MCF 10A (cell line): ENCODE measurements at regions not wholly inside any gene's neighbourhood (a gene's known extent, or its start where the extent isn't known, plus 50 kb on each side); places are given as distances from the start of the nearest gene placed in this dataset.

Experiments used
- BruUV-seq: library from RNA; stranded (reverse); fragments of 400-500 nt; replicated peaks from 2 replicates; lab custom pipeline; 2021; lab: Mats Ljungman, UMichigan
- CTCF ChIA-PET: fragments of 300-600 bp; sonication (Branson Sonifier 250); formaldehyde crosslinking; extraction: SDS; loops from one replicate; lab custom pipeline; 2021; ENCODE audit warnings: antibody characterized with exemption, inconsistent platforms; lab: Yijun Ruan, JAX
- POLR2A ChIA-PET: fragments of 300-600, 350-650 bp; sonication (Branson Sonifier 250); formaldehyde crosslinking; extraction: SDS; loops from one replicate; lab custom pipeline; 2020; ENCODE audit warnings: antibody characterized with exemption, inconsistent platforms; lab: Yijun Ruan, JAX
- DNase-seq: peaks from one replicate; pipeline ENCODE4 v3.0.0-alpha.2; 2018; ENCODE audit not compliant: unreplicated experiment
- H3K27ac Mint-ChIP-seq: one replicate; pipeline ENCODE4 v1.8.0; 2022; ENCODE audit warnings: mild to moderate bottlenecking, low read depth, mixed read lengths; ENCODE audit not compliant: unreplicated experiment
- H3K27me3 Mint-ChIP-seq: one replicate; pipeline ENCODE4 v1.8.0; 2022; ENCODE audit warnings: mixed read lengths; ENCODE audit not compliant: insufficient read depth, unreplicated experiment
- H3K36me3 Mint-ChIP-seq: one replicate; pipeline ENCODE4 v1.8.0; 2022; ENCODE audit warnings: mild to moderate bottlenecking, moderate library complexity, mixed read lengths; ENCODE audit not compliant: insufficient read depth, unreplicated experiment
- H3K4me1 Mint-ChIP-seq: one replicate; pipeline ENCODE4 v1.8.0; 2022; ENCODE audit warnings: mixed read lengths; ENCODE audit not compliant: insufficient read depth, unreplicated experiment
- H3K4me3 Mint-ChIP-seq: one replicate; pipeline ENCODE4 v1.8.0; 2022; ENCODE audit warnings: mild to moderate bottlenecking, moderate library complexity, mixed read lengths; ENCODE audit not compliant: unreplicated experiment
- H3K9me3 Mint-ChIP-seq: one replicate; pipeline ENCODE4 v1.8.0; 2022; ENCODE audit warnings: mixed read lengths; ENCODE audit not compliant: unreplicated experiment
- CTCF ChIP-seq: fragments of 200-600 bp; IDR thresholded peaks from one replicate; pipeline ENCODE4 v1.8.0; 2022; ENCODE audit warnings: antibody characterized with exemption, mild to moderate bottlenecking; ENCODE audit not compliant: unreplicated experiment
- intact Hi-C: fragments of 100-400 bp; cut with micrococcal nuclease; formaldehyde crosslinking; loops from 2 replicates; pipeline ENCODE4 v1.14.1; 2022

- no peak overlapping the region for H3K27ac Mint-ChIP-seq
- no TSS peak for BruUV-seq
- TF ChIP-seq CTCF = no peak
- DNase-seq = no peak
- intact Hi-C loops = no loop called here
- H3K9me3 Mint-ChIP-seq = peaks cover 18% of the 10 kb centered on the region
- no peaks in the 10 kb centered on the region for H3K4me1 Mint-ChIP-seq
- ChIA-PET POLR2A (no interaction called here), CTCF (no interaction called here)
- no peaks in the 10 kb centered on the region for H3K36me3 Mint-ChIP-seq
- no peaks in the 10 kb centered on the region for H3K27me3 Mint-ChIP-seq
- H3K4me3 Mint-ChIP-seq = no peak overlapping the region
Measured at GRCh38 chr2:7973801-7974480, 707.9 kb upstream of the ID2 start.

- no TSS peak for BruUV-seq
- ChIA-PET CTCF (interaction anchor here (0.7 kb wide), 1 partner anchor 336 kb away, joined by 5 read pairs; no protein-coding TSS in a partner anchor), POLR2A (no interaction called here)
- Mint-ChIP-seq H3K27ac (no peak overlapping the region), H3K36me3 (no peaks in the 10 kb centered on the region), H3K4me3 (no peak overlapping the region), H3K27me3 (no peaks in the 10 kb centered on the region), H3K4me1 (no peaks in the 10 kb centered on the region), H3K9me3 (peaks cover 18% of the 10 kb centered on the region)
- no peak for DNase-seq
- intact Hi-C loops = no loop called here
- no peak for TF ChIP-seq CTCF
Measured at GRCh38 chr2:7974936-7975335, 706.9 kb upstream of the ID2 start.

- Mint-ChIP-seq H3K27me3 (no peaks in the 10 kb centered on the region), H3K4me3 (no peak overlapping the region), H3K4me1 (no peaks in the 10 kb centered on the region), H3K36me3 (no peaks in the 10 kb centered on the region), H3K9me3 (peaks cover 11% of the 10 kb centered on the region), H3K27ac (no peak overlapping the region)
- no peak for DNase-seq
- intact Hi-C loops = no loop called here
- ChIA-PET CTCF (no interaction called here), POLR2A (no interaction called here)
- no TSS peak for BruUV-seq
- TF ChIP-seq CTCF = no peak
Measured at GRCh38 chr2:7976206-7976605, 705.6 kb upstream of the ID2 start.

- intact Hi-C loops = no loop called here
- no peaks in the 10 kb centered on the region for H3K4me1 Mint-ChIP-seq
- no peak overlapping the region for H3K4me3 Mint-ChIP-seq
- H3K36me3 Mint-ChIP-seq = no peaks in the 10 kb centered on the region
- no peak for DNase-seq
- no TSS peak for BruUV-seq
- POLR2A ChIA-PET = interaction anchor here (0.7 kb wide), 1 partner anchor 10 kb away, joined by 3 read pairs; no protein-coding TSS in a partner anchor
- CTCF ChIA-PET = interaction anchor here (0.6 kb wide), 2 partner anchors 502 to 913 kb away, joined by 3 read pairs; no protein-coding TSS in a partner anchor
- H3K27ac Mint-ChIP-seq = no peak overlapping the region
- TF ChIP-seq CTCF = no peak
- H3K9me3 Mint-ChIP-seq = peaks cover 11% of the 10 kb centered on the region
- H3K27me3 Mint-ChIP-seq = no peaks in the 10 kb centered on the region
Measured at GRCh38 chr2:7977981-7978380, 703.9 kb upstream of the ID2 start.
